HepG2 (cell line): ENCODE measurements at regions not wholly inside any gene's neighbourhood (a gene's known extent, or its start where the extent isn't known, plus 50 kb on each side); places are given as distances from the start of the nearest gene placed in this dataset.

Experiments
- ATAC-seq: fragments of 200-7000 bp; cut with Tn5 transposase; 3 replicates; pipeline ENCODE4 v1.9.1; 2020; ENCODE audit warnings: mild to moderate bottlenecking, moderate library complexity
- BruUV-seq: library from RNA; stranded (reverse); fragments of 400-500 nt; replicated peaks from 2 replicates; lab custom pipeline; 2021; lab: Mats Ljungman, UMichigan
- CTCF ChIA-PET: fragments of 300-600 bp; formaldehyde crosslinking; extraction: SDS; loops from one replicate; lab custom pipeline; 2021; ENCODE audit warnings: low total read pairs, inconsistent platforms, low intra/inter-chr PET ratio; lab: Yijun Ruan, JAX
- POLR2A ChIA-PET: fragments of 350-600 bp; sonication (Branson Sonifier 250); formaldehyde crosslinking; loops from one replicate; lab custom pipeline; 2020; ENCODE audit warnings: antibody characterized with exemption, inconsistent platforms; lab: Yijun Ruan, JAX
- DNase-seq: peaks from one replicate; pipeline ENCODE4 v3.0.0-alpha.2; 2015; ENCODE audit warnings: low spot score
- FAIRE-seq: peaks from 3 replicates; lab custom pipeline; 2011; peaks lifted over from hg19 to GRCh38; lab: Jason Lieb, UNC
- H2AFZ ChIP-seq: one replicate; pipeline ENCODE4 v1.6.1; 2011; ENCODE audit warnings: low read length, inconsistent platforms
- H3K27ac ChIP-seq: fragments of 300-600 bp; 3 replicates; pipeline ENCODE4 v1.8.0; 2011; ENCODE audit warnings: mixed run types, mild to moderate bottlenecking, mixed read lengths, low read length, inconsistent platforms; ENCODE audit not compliant: insufficient read depth; ENCODE audit errors: extremely low read length
- H3K27me3 ChIP-seq, 2 experiments: fragments of 200-600 bp in 1 of 2; 2 replicates in 1 of 2; 3 replicates in 1 of 2; pipeline versions ENCODE4 v1.6.0 to v1.8.0; 2011; ENCODE audit warnings: low read length in 2 of 2, mild to moderate bottlenecking in 2 of 2, moderate library complexity in 2 of 2, inconsistent platforms in 1 of 2; ENCODE audit not compliant: insufficient read depth in 2 of 2, control insufficient read depth in 1 of 2
- H3K36me3 ChIP-seq, 2 experiments: fragments of 200-600 bp in 1 of 2; replicated peaks in 1 of 2; 2 replicates in 1 of 2; 3 replicates in 1 of 2; pipeline versions ENCODE4 v1.5.1 to v1.8.0; 2011; ENCODE audit warnings: low read length in 2 of 2, inconsistent platforms in 1 of 2; ENCODE audit not compliant: insufficient read depth in 2 of 2, control insufficient read depth in 1 of 2
- H3K4me1 ChIP-seq: 2 replicates; pipeline ENCODE4 v1.5.1; 2012; ENCODE audit warnings: low read length, inconsistent platforms; ENCODE audit not compliant: insufficient read depth
- H3K4me2 ChIP-seq: 2 replicates; pipeline ENCODE4 v1.6.0; 2011; ENCODE audit warnings: low read depth, low read length, inconsistent platforms
- H3K4me3 ChIP-seq, 3 experiments: fragments of 200-600 bp in 1 of 3; sonication (generic), shearing (Covaris generic) in 1 of 3; replicated peaks in 1 of 3; 2 replicates each; pipeline ENCODE4 v1.5.1; 2011 to 2016; ENCODE audit warnings: low read length in 3 of 3, inconsistent platforms in 2 of 3, low read depth in 2 of 3, mild to moderate bottlenecking in 2 of 3, control low read depth in 1 of 3, mixed read lengths in 1 of 3; ENCODE audit not compliant: insufficient read depth in 1 of 3
- H3K79me2 ChIP-seq: one replicate; pipeline ENCODE4 v1.6.1; 2011; ENCODE audit warnings: low read length, inconsistent platforms; ENCODE audit not compliant: insufficient read depth
- H3K9ac ChIP-seq: 2 replicates; pipeline ENCODE4 v1.6.0; 2011; ENCODE audit warnings: mild to moderate bottlenecking, low read depth, low read length, inconsistent platforms; ENCODE audit not compliant: insufficient read depth
- H3K9me3 ChIP-seq: 2 replicates; pipeline ENCODE4 v1.5.1; 2012; ENCODE audit warnings: mild to moderate bottlenecking, low read length
- H4K20me1 ChIP-seq: 2 replicates; pipeline ENCODE4 v1.6.0; 2011; ENCODE audit warnings: inconsistent platforms, mild to moderate bottlenecking, low read length, moderate library complexity; ENCODE audit not compliant: insufficient read depth
- ADNP ChIP-seq: sonication (generic); formaldehyde crosslinking; IDR thresholded peaks from 2 replicates; pipeline ENCODE4 v1.4.0; 2020; ENCODE audit warnings: missing genetic modification reagents
- ARNT2 ChIP-seq: sonication (generic); formaldehyde crosslinking; IDR thresholded peaks from 2 replicates; pipeline ENCODE4 v1.8.0; 2022; ENCODE audit warnings: mild to moderate bottlenecking, low read depth, missing genetic modification reagents, moderate library complexity
- DMAP1 ChIP-seq: IDR thresholded peaks from 2 replicates; pipeline ENCODE4 v1.6.1; 2016
- ELK4 ChIP-seq: sonication (generic); formaldehyde crosslinking; IDR thresholded peaks from 2 replicates; pipeline ENCODE4 v1.9.0; 2021; ENCODE audit warnings: missing genetic modification reagents, borderline replicate concordance
- REPIN1 ChIP-seq: sonication (generic); formaldehyde crosslinking; IDR thresholded peaks from 2 replicates; pipeline ENCODE4 v1.8.0; 2022; ENCODE audit warnings: missing genetic modification reagents, low read depth, mild to moderate bottlenecking, borderline replicate concordance
- RERE ChIP-seq: IDR thresholded peaks from 2 replicates; pipeline ENCODE4 v1.6.1; 2016; ENCODE audit warnings: low read depth, missing genetic modification reagents, missing compliant biosample characterization
- RXRA ChIP-seq: sonication (generic); formaldehyde crosslinking; IDR thresholded peaks from 2 replicates; pipeline ENCODE4 v1.5.1; 2020; ENCODE audit warnings: missing genetic modification reagents
- SALL1 ChIP-seq: sonication (generic); formaldehyde crosslinking; IDR thresholded peaks from 2 replicates; pipeline ENCODE4 v1.8.0; 2022; ENCODE audit warnings: mild to moderate bottlenecking, missing genetic modification reagents
- TCF7L2 ChIP-seq: IDR thresholded peaks from 2 replicates; pipeline ENCODE4 v1.6.1; 2011; ENCODE audit warnings: mild to moderate bottlenecking, low read depth, low read length, moderate library complexity
- TMF1 ChIP-seq: sonication (generic); formaldehyde crosslinking; IDR thresholded peaks from 2 replicates; pipeline ENCODE4 v1.8.1; 2022; ENCODE audit warnings: low read depth, missing genetic modification reagents
- TP53 ChIP-seq: sonication (generic); formaldehyde crosslinking; conservative IDR thresholded peaks from 2 replicates; pipeline ENCODE4 v1.4.0; 2020; ENCODE audit warnings: missing genetic modification reagents
- ZNF121 ChIP-seq: sonication (generic); formaldehyde crosslinking; IDR thresholded peaks from 2 replicates; pipeline ENCODE4 v1.5.0; 2020; ENCODE audit warnings: mild to moderate bottlenecking, missing genetic modification reagents
- ZNF775 ChIP-seq: sonication (generic); formaldehyde crosslinking; IDR thresholded peaks from 2 replicates; pipeline ENCODE4 v1.4.0; 2020; ENCODE audit warnings: missing genetic modification reagents, mild to moderate bottlenecking, moderate library complexity, borderline replicate concordance
- whole genome bisulfite sequencing: methylation state at CpG from one replicate; pipeline ENCODE4 v1.1.6; 2017; ENCODE audit warnings: low lambda C conversion rate; 5-methylcytosine and 5-hydroxymethylcytosine counted together
- in situ Hi-C: cut with HindIII; loops from 2 replicates; pipeline ENCODE4 v1.10.0; 2017; ENCODE audit warnings: low pct_unique_long_range_greater_than_20kb; ENCODE audit not compliant: extremely low pct_ligation_motif_present
- intact Hi-C: fragments of 100-400 bp; cut with micrococcal nuclease; formaldehyde crosslinking; loops from one replicate; pipeline ENCODE4 v1.10.0; 2022; ENCODE audit not compliant: unreplicated experiment

GRCh38 chr3:154060238-154061000 lies 60.8 kb upstream of the ARHGEF26 start:
- no peaks in the 10 kb centered on the region for H4K20me1 ChIP-seq
- intact Hi-C loops = no loop called here
- H3K79me2 ChIP-seq = no peaks in the 10 kb centered on the region
- H3K27me3 ChIP-seq = no peaks in the 10 kb centered on the region
- FAIRE-seq = no peak
- in situ Hi-C loops = no loop called here
- H2AFZ ChIP-seq = no peak overlapping the region
- 33% methylated on average over 4 of the region's 4 CpGs for WGBS
- no peaks in the 10 kb centered on the region for H3K36me3 ChIP-seq
- POLR2A ChIA-PET = no interaction called here
- H3K4me3 ChIP-seq = no peak overlapping the region
- no peak for DNase-seq
- TF ChIP-seq RXRA (CRISPR knock-in tag) = no peak
- no peak for TF ChIP-seq REPIN1 (CRISPR knock-in tag)
- TF ChIP-seq, all 625 proteins: peak for 0
- H3K4me2 ChIP-seq = no peak overlapping the region
- H3K4me1 ChIP-seq = no peaks in the 10 kb centered on the region
- no TSS peak for BruUV-seq
- no peak overlapping the region for H3K27ac ChIP-seq
- H3K9ac ChIP-seq = no peak overlapping the region
- CTCF ChIA-PET = no interaction called here
- no peak for ATAC-seq
- no peaks in the 10 kb centered on the region for H3K9me3 ChIP-seq

- Histone ChIP-seq H3K27ac (no peak overlapping the region), H3K4me2 (no peak overlapping the region), H2AFZ (no peak overlapping the region), H3K79me2 (no peaks in the 10 kb centered on the region), H3K9ac (no peak overlapping the region), H3K4me3 (no peak overlapping the region), H3K4me1 (no peaks in the 10 kb centered on the region), H3K9me3 (no peaks in the 10 kb centered on the region), H3K36me3 (no peaks in the 10 kb centered on the region), H4K20me1 (no peaks in the 10 kb centered on the region), H3K27me3 (no peaks in the 10 kb centered on the region)
- intact Hi-C loops = no loop called here
- DNase-seq (no peak), ATAC-seq (no peak), FAIRE-seq (no peak)
- no TSS peak for BruUV-seq
- WGBS = under 1% methylated on average over 3 of the region's 3 CpGs
- in situ Hi-C loops = no loop called here
- CTCF ChIA-PET = no interaction called here
- POLR2A ChIA-PET = no interaction called here
- TF ChIP-seq ZNF775 (CRISPR knock-in tag) (no peak), TP53 (no peak), SALL1 (CRISPR knock-in tag) (no peak), ELK4 (CRISPR knock-in tag) (no peak), TMF1 (CRISPR knock-in tag) (no peak), ZNF121 (CRISPR knock-in tag) (no peak), ADNP (CRISPR knock-in tag) (no peak), DMAP1 (CRISPR knock-in tag) (no peak), TCF7L2 (no peak), RERE (CRISPR knock-in tag) (no peak), ARNT2 (CRISPR knock-in tag) (no peak)
Measured at GRCh38 chr3:154061001-154061370, 60.2 kb upstream of the ARHGEF26 start.
